ENCODE measurements at regions not wholly inside any gene's neighbourhood (a gene's known extent, or its start where the extent isn't known, plus 50 kb on each side); places are given as distances from the start of the nearest gene placed in this dataset.

DNA sequence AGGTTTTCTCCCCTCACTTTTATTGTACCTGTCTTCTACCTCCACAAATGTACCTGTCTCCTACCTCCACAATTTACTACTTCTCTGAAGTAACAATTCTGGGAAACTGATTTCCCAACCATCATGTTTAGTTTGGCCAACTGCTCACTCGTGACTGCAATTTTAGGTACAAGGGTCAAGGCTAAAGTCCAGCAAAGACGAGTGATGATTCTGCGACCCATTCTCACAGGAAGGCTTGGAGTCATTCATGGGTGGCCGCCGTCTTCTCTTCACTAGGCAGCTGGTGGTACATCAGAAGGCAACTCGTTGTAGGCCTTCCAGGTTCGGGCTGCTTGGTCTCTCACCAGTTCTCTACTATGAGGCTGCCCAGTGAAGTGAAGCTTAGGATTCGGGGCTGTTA is 483.8 kb upstream of the JARID2 start:
- Mint-ChIP-seq H3K36me3 (ENCODE audit: low read depth) (no peaks in the 10 kb centered on the region), H3K4me3 (no peak overlapping the region), H3K27ac (no peak overlapping the region), H3K9me3 (no peaks in the 10 kb centered on the region), H3K27me3 (no peaks in the 10 kb centered on the region), H3K4me1 (peaks cover 7% of the 10 kb centered on the region)
- POLR2A ChIA-PET = no interaction called here
- intact Hi-C loops (cut with micrococcal nuclease) = no loop called here
- CTCF ChIA-PET = interaction anchor here (0.7 kb wide), 1 partner anchor 481 kb away, joined by 4 read pairs; no protein-coding TSS in a partner anchor
- DNase-seq (no peak), ATAC-seq (ENCODE audit: low read depth) (no peak)
- TF ChIP-seq, protein P1, sequence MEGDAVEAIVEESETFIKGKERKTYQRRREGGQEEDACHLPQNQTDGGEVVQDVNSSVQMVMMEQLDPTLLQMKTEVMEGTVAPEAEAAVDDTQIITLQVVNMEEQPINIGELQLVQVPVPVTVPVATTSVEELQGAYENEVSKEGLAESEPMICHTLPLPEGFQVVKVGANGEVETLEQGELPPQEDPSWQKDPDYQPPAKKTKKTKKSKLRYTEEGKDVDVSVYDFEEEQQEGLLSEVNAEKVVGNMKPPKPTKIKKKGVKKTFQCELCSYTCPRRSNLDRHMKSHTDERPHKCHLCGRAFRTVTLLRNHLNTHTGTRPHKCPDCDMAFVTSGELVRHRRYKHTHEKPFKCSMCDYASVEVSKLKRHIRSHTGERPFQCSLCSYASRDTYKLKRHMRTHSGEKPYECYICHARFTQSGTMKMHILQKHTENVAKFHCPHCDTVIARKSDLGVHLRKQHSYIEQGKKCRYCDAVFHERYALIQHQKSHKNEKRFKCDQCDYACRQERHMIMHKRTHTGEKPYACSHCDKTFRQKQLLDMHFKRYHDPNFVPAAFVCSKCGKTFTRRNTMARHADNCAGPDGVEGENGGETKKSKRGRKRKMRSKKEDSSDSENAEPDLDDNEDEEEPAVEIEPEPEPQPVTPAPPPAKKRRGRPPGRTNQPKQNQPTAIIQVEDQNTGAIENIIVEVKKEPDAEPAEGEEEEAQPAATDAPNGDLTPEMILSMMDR (IDR thresholded peaks at IDR 0.05) = no peak

DNA sequence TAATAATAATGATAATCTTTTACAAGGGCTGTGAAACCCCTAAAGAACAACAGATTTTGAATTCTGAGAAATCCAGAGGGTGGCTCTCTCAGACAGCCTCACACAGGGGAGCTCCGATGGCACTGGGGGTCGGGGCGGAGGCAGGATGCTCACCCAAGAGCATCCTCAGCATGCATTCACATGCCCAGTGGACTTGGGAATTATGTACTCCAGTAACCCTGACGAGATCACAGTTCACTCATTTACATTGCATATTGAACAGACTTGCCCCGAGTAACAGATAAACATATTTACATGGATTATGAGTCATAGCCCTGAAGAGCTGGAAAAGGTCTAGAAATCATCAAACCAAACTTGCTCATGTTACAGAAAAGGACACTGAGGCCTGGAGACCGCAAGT is 482.7 kb upstream of the JARID2 start:
- peaks cover 7% of the 10 kb centered on the region for H3K4me1 Mint-ChIP-seq
- H3K9me3 Mint-ChIP-seq = no peaks in the 10 kb centered on the region
- intact Hi-C loops (cut with micrococcal nuclease) = no loop called here
- no peak overlapping the region for H3K27ac Mint-ChIP-seq
- DNase-seq = no peak
- CTCF ChIA-PET = no interaction called here
- TF ChIP-seq, protein P1 (IDR thresholded peaks at IDR 0.05) = no peak
- no peak overlapping the region for H3K4me3 Mint-ChIP-seq
- POLR2A ChIA-PET = interaction anchor here (0.7 kb wide), 1 partner anchor 16 kb away, joined by 3 read pairs; no protein-coding TSS in a partner anchor
- H3K27me3 Mint-ChIP-seq = no peaks in the 10 kb centered on the region
- no peaks in the 10 kb centered on the region for H3K36me3 Mint-ChIP-seq (ENCODE audit: low read depth)
- no peak for ATAC-seq (ENCODE audit: low read depth)

DNA sequence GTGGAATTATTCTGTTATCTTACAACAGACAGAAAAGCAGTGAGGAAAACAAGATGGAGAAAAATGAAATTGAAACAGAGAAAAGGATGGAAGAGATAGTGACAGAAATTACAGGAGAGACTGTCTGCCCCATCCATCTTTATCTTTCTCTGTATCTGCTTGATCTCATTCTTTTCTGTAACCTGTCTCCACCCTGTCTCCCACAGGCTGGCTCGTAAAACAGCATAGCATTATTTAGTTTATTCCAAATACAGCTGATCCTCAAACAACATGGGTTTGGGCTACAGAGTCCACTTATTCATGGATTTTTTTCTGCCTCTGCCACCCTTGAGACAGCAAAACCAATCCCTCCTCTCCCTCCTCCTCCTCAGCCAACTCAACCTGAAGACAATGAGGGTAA is 482.3 kb upstream of the JARID2 start:
- intact Hi-C loops (cut with micrococcal nuclease) = no loop called here
- H3K27ac Mint-ChIP-seq = no peak overlapping the region
- no peaks in the 10 kb centered on the region for H3K9me3 Mint-ChIP-seq
- no peak overlapping the region for H3K4me3 Mint-ChIP-seq
- TF ChIP-seq, protein P1 (IDR thresholded peaks at IDR 0.05) = no peak
- ATAC-seq (ENCODE audit: low read depth) = no peak
- CTCF ChIA-PET = no interaction called here
- POLR2A ChIA-PET = interaction anchor here (0.7 kb wide), 1 partner anchor 16 kb away, joined by 3 read pairs; no protein-coding TSS in a partner anchor
- H3K4me1 Mint-ChIP-seq = peaks cover 7% of the 10 kb centered on the region
- DNase-seq = no peak
- H3K36me3 Mint-ChIP-seq (ENCODE audit: low read depth) = no peaks in the 10 kb centered on the region
- H3K27me3 Mint-ChIP-seq = no peaks in the 10 kb centered on the region

DNA sequence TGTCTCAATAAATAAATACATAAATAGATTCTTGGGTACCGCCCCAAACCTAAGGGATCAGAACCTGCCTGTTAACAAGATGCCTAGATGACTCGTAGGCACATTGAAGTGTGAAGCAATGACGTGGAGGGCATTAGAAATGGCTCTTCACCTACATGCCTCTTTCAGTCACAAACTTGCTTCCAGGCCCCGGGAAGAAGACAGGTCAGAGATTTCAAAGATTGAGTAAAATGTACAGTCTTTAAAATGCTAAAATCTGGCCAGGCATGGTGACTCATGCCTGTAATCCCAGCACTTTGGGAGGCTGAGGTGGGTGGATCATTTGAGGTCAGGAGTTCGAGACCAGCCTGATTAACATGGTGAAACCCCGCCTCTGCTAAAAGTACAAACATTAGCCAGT is 480.8 kb upstream of the JARID2 start:
- Mint-ChIP-seq H3K4me1 (peaks cover 7% of the 10 kb centered on the region), H3K27ac (no peak overlapping the region), H3K36me3 (ENCODE audit: low read depth) (no peaks in the 10 kb centered on the region), H3K4me3 (no peak overlapping the region), H3K27me3 (no peaks in the 10 kb centered on the region), H3K9me3 (no peaks in the 10 kb centered on the region)
- TF ChIP-seq, protein P1 (IDR thresholded peaks at IDR 0.05) = no peak
- intact Hi-C loops (cut with micrococcal nuclease) = no loop called here
- POLR2A ChIA-PET = no interaction called here
- DNase-seq (no peak), ATAC-seq (ENCODE audit: low read depth) (peak; percentile 73)
- CTCF ChIA-PET = no interaction called here

DNA sequence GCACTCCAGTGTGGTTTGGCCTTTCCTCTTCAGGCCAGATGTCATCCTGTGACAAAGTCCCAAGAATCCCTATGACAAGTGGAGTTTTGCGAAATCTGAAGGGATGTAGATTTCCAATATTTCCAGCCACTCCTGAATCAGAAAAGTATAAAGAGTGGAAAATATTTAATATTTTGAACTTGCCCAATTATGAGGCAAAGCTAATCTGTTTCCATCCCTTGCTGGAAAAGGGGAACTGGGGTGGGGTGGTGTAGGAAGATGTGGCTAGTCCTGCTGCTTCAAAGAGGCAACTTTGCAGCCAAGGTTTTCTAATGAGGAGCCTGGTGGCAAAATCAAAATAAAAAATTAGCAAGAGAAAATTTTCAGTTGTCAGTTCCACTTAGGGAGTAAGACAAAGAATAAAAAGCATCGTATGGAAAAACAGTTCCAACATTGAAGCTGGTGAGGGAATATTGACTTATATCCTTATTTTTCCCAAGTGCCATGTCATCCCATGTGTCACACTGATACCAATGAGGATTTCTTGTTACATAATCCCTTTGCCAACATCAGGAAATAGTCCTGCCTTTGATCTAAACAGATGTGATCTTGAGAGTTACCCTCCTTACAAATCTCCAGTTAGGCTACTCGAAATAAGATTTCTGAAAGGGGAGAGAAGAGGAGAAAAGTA is 480.0 kb upstream of the JARID2 start:
- no peak for ATAC-seq (ENCODE audit: low read depth)
- ChIA-PET CTCF (no interaction called here), POLR2A (no interaction called here)
- DNase-seq = no peak
- TF ChIP-seq, protein P1 (IDR thresholded peaks at IDR 0.05) = no peak
- intact Hi-C loops (cut with micrococcal nuclease) = no loop called here
- H3K4me3 Mint-ChIP-seq = no peak overlapping the region
- H3K4me1 Mint-ChIP-seq = peaks cover 7% of the 10 kb centered on the region
- no peak overlapping the region for H3K27ac Mint-ChIP-seq
- H3K9me3 Mint-ChIP-seq = no peaks in the 10 kb centered on the region
- H3K36me3 Mint-ChIP-seq (ENCODE audit: low read depth) = no peaks in the 10 kb centered on the region
- H3K27me3 Mint-ChIP-seq = no peaks in the 10 kb centered on the region

Data from activated B cell treated with CpG ODN at 0.5 μM for 24 hours (primary cell).